ENCODE measurements at regions not wholly inside any gene's neighbourhood (a gene's known extent, or its start where the extent isn't known, plus 50 kb on each side); places are given as distances from the start of the nearest gene placed in this dataset.

DNA sequence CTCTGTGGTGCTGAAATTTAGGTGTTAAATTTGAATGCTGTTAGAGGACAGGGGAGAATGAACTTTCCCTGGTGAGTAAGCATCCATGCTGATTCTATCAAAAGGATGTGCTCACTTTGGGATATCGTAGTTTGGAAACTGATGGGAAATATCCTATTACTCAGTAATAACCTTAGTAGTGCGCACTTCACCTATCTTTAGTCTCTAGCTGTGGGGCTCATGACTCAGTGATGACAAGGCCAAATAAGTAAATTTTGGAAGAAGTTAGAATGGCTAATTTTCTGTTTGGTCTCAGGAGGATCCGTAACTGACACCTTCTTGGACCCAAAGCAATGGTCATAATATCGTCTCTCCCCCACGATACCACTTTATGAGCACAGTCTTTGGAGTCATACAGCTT is 448.4 kb downstream of the PSAT1 start:
- Mint-ChIP-seq H3K27me3 (ENCODE audit: low read depth in 2 of 2) (no peaks in the 10 kb centered on the region), H3K9me3 (peaks cover 4 to 16% of the 10 kb centered on the region in 2 donors), H3K36me3 (no peaks in the 10 kb centered on the region), H3K27ac (no peak overlapping the region), H3K4me3 (no peak overlapping the region), H3K4me1 (no peaks in the 10 kb centered on the region)
- no peak for DNase-seq
- intact Hi-C loops (cut with micrococcal nuclease), result no loop called here
- Histone ChIP-seq H3K27me3 (ENCODE audit: control insufficient read depth, insufficient read depth, low read length) (no peaks in the 10 kb centered on the region), H3K4me1 (ENCODE audit: control insufficient read depth, insufficient read depth, low read length) (no peaks in the 10 kb centered on the region), H3K27ac (ENCODE audit: low read length) (no peak overlapping the region), H3K9me3 (ENCODE audit: control insufficient read depth, insufficient read depth, low read length) (no peaks in the 10 kb centered on the region), H3K4me3 (ENCODE audit: low read length) (no peak overlapping the region), H3K36me3 (ENCODE audit: control insufficient read depth, insufficient read depth, low read length) (no peaks in the 10 kb centered on the region)
- ATAC-seq, result no peak
- WGBS (ENCODE audit: insufficient coverage), result 96% methylated on average over 5 of the region's 5 CpGs
- TF ChIP-seq, protein P1, sequence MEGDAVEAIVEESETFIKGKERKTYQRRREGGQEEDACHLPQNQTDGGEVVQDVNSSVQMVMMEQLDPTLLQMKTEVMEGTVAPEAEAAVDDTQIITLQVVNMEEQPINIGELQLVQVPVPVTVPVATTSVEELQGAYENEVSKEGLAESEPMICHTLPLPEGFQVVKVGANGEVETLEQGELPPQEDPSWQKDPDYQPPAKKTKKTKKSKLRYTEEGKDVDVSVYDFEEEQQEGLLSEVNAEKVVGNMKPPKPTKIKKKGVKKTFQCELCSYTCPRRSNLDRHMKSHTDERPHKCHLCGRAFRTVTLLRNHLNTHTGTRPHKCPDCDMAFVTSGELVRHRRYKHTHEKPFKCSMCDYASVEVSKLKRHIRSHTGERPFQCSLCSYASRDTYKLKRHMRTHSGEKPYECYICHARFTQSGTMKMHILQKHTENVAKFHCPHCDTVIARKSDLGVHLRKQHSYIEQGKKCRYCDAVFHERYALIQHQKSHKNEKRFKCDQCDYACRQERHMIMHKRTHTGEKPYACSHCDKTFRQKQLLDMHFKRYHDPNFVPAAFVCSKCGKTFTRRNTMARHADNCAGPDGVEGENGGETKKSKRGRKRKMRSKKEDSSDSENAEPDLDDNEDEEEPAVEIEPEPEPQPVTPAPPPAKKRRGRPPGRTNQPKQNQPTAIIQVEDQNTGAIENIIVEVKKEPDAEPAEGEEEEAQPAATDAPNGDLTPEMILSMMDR (IDR thresholded peaks at IDR 0.05), result no peak

DNA sequence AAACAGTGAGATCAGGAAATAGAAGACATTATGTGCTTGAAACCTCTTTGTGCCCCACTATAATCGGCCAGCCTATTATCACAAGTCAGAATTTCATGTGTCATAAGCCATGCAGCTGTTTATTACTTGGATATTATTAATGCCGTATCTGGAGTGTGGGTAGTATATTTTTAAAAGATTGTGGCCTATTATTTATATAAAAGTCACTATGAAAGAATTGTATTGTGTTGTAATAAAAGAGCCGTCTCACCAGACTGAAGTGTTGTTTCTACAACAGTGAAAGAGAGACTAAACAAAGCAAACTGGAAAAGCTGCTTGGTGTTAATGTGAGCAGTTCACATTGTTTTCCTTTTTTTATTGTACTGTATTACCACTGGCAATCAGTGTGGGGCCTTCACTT is 449.1 kb downstream of the PSAT1 start:
- WGBS (ENCODE audit: insufficient coverage), result 93% methylated on average over 3 of the region's 3 CpGs
- TF ChIP-seq, protein P1 (IDR thresholded peaks at IDR 0.05), result no peak
- no peak overlapping the region for H3K27ac Mint-ChIP-seq
- no peak for DNase-seq
- H3K27me3 Mint-ChIP-seq (ENCODE audit: low read depth in 2 of 2), result no peaks in the 10 kb centered on the region
- no peaks in the 10 kb centered on the region for H3K36me3 Mint-ChIP-seq
- Histone ChIP-seq H3K9me3 (ENCODE audit: control insufficient read depth, insufficient read depth, low read length) (no peaks in the 10 kb centered on the region), H3K36me3 (ENCODE audit: control insufficient read depth, insufficient read depth, low read length) (no peaks in the 10 kb centered on the region), H3K4me1 (ENCODE audit: control insufficient read depth, insufficient read depth, low read length) (no peaks in the 10 kb centered on the region), H3K4me3 (ENCODE audit: low read length) (no peak overlapping the region), H3K27me3 (ENCODE audit: control insufficient read depth, insufficient read depth, low read length) (no peaks in the 10 kb centered on the region), H3K27ac (ENCODE audit: low read length) (no peak overlapping the region)
- no peak overlapping the region for H3K4me3 Mint-ChIP-seq
- intact Hi-C loops (cut with micrococcal nuclease), result no loop called here
- peaks cover 9 to 15% of the 10 kb centered on the region in 2 donors for H3K9me3 Mint-ChIP-seq
- no peak for ATAC-seq
- H3K4me1 Mint-ChIP-seq, result no peaks in the 10 kb centered on the region

DNA sequence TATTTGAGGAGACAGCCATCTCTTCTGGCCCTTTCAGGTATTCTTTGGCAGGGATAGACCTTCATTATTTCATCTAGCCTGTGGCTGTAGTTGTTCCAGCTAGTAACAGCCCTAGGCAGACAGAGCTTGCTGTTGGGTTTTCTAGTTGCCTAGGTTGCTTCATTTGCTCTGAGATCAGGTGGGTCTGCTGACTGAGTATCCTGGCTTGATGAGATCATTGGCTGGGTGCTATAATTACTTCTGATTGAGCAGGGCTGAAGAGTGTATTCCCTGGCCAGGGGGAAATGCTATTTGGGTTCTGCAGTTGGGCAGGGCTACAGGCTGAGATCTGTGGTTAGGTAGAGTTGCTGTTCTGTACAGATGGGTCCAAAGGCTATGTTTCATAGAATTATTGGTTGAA is 456.1 kb downstream of the PSAT1 start:
- no peak overlapping the region for H3K4me3 ChIP-seq (ENCODE audit: low read length)
- peaks cover 6% of the 10 kb centered on the region for H3K9me3 ChIP-seq (ENCODE audit: control insufficient read depth, insufficient read depth, low read length)
- intact Hi-C loops (cut with micrococcal nuclease), result no loop called here
- Mint-ChIP-seq H3K9me3 (peaks cover 15 to 16% of the 10 kb centered on the region in 2 donors), H3K36me3 (no peaks in the 10 kb centered on the region), H3K27ac (no peak overlapping the region), H3K27me3 (ENCODE audit: low read depth in 2 of 2) (no peaks in the 10 kb centered on the region), H3K4me3 (no peak overlapping the region), H3K4me1 (no peaks in the 10 kb centered on the region)
- no peaks in the 10 kb centered on the region for H3K27me3 ChIP-seq (ENCODE audit: control insufficient read depth, insufficient read depth, low read length)
- no peak for ATAC-seq
- TF ChIP-seq, protein P1 (IDR thresholded peaks at IDR 0.05), result no peak
- DNase-seq, result no peak
- no peaks in the 10 kb centered on the region for H3K36me3 ChIP-seq (ENCODE audit: control insufficient read depth, insufficient read depth, low read length)
- H3K27ac ChIP-seq (ENCODE audit: low read length), result no peak overlapping the region
- H3K4me1 ChIP-seq (ENCODE audit: control insufficient read depth, insufficient read depth, low read length), result no peaks in the 10 kb centered on the region

DNA sequence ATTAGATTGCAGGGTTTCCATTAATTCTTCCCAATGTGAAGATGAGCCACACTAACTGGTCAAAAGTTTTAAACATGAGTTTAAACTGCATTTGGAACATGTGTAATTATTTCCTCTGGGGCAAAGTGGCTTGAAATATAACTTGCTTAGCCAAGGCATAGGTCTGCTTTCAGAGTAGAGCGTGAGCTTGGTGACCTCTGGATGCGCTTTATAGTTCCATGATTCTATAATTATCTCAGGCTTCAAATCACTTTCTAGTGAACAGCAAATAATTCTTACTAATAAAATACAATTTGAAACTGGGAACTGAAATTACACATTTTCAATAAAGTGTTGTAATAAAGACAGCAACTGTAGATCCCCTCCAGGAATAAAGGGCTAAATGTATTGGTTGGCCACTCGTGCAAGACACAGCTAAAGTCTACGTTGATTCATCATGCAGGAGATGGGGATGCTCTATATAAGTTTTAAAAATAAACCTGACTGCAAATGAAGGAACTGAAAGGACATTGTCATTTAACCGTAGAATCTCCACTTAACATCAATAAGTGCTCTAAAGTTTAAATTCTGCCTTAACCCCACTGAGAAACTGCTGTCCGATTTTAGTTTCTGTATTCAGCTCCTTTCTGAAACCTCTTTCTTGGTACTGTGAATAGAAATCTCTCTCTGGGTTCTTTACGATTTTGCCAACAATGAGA is 460.0 kb downstream of the PSAT1 start:
- TF ChIP-seq, protein P1 (IDR thresholded peaks at IDR 0.05), result no peak
- ATAC-seq, result no peak
- H3K27ac ChIP-seq (ENCODE audit: low read length), result no peak overlapping the region
- DNase-seq, result no peak
- no peaks in the 10 kb centered on the region for H3K4me1 ChIP-seq (ENCODE audit: control insufficient read depth, insufficient read depth, low read length)
- WGBS (ENCODE audit: insufficient coverage), result 78% methylated on average over 7 of the region's 7 CpGs
- Mint-ChIP-seq H3K27me3 (ENCODE audit: low read depth in 2 of 2) (no peaks in the 10 kb centered on the region), H3K36me3 (no peaks in the 10 kb centered on the region), H3K27ac (no peak overlapping the region), H3K4me3 (no peak overlapping the region), H3K9me3 (peaks cover 5 to 10% of the 10 kb centered on the region in 2 donors), H3K4me1 (no peaks in the 10 kb centered on the region)
- no peaks in the 10 kb centered on the region for H3K36me3 ChIP-seq (ENCODE audit: control insufficient read depth, insufficient read depth, low read length)
- intact Hi-C loops (cut with micrococcal nuclease), result no loop called here
- peaks cover 6% of the 10 kb centered on the region for H3K9me3 ChIP-seq (ENCODE audit: control insufficient read depth, insufficient read depth, low read length)
- H3K27me3 ChIP-seq (ENCODE audit: control insufficient read depth, insufficient read depth, low read length), result no peaks in the 10 kb centered on the region
- H3K4me3 ChIP-seq (ENCODE audit: low read length), result no peak overlapping the region
